ENCODE measurements at regions not wholly inside any gene's neighbourhood (a gene's known extent, or its start where the extent isn't known, plus 50 kb on each side); places are given as distances from the start of the nearest gene placed in this dataset.
"Not testable (repeated sequence)": the region's sequence is repeated elsewhere in the genome, so short reads cannot be mapped to it uniquely, and the experiment has no call there.

- FAIRE-seq, result not testable (repeated sequence)
These were observed 100.7 kb downstream of the GPX5 start for GRCh38 chr6:28626386-28626785.

DNA sequence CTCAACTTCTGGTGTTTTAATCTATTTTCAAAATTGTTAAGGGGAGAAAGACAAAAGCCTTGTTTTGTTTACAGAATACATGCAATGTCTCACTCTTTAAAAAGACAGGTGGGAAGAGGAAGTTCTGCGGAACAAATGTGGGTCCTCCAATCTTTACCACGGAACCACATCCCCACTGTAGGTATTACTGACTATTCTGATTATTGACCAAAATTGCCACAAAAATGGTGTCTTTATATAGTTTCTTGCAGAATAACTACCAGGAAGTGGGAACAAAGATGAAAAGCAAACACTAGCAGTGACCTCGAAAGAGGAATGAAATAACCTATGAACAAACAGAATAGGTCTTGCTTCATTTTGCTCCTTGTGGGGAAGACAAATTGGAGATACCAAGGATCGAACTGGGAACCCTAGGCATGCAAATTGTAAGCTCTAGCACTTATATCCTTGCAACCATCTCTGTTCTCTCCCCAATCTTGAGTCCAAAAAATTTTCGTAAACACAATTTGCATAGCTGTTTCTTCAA lies 106.7 kb downstream of the GPX5 start:
- FAIRE-seq, result no peak

DNA sequence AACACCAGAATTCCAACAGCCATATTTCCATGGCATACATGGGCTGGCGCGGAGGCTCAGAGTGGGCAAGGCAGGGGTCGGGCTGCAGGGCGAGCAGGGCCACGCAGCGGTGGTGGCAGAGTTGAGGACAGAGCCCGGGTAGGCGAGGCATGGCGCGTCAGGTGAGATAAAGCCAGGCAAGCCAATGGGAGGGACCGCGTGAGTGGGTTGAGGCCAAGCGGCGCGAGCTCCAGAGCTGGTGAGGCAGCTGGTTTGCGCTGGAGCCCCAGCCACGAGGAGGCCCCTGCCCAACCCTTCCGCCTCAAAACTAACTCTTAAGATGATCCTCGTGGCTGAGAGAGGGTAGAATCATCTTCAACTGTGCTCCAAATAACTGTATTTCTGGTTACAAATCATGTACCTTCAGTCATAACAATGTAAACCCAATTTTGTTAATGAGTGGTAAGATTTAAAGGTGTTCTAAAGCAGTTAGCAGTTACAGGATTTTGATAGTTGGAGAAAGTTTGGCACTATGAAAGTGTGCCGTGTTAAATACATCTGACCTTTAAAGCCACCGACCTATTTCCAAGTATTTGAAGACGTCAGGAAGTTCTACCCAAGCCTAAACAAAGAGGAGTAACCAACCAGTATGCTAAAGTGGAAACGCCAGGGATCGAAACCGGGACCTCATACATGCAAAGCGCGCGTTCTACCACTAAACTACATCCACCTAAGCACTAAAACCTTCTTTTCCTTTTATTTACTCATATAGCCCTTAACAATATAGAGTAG lies 107.9 kb downstream of the GPX5 start:
- FAIRE-seq, result no peak

DNA sequence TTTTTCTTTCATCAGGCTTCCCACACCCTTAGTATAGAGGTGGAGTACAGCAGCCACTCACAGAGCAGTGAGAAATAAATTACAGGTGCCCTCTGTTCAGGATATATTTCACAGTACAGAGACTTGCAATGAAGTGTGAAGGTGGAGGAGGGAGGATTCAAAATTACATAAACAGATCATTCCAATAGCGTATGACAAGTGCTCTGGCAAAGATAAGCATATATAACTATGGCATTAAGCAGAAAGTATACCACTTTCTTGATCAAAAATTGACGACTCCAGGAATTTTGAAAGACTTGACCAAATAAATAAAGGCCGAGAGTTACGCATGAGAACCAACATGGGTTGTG lies 108.7 kb downstream of the GPX5 start:
- no peak for FAIRE-seq

DNA sequence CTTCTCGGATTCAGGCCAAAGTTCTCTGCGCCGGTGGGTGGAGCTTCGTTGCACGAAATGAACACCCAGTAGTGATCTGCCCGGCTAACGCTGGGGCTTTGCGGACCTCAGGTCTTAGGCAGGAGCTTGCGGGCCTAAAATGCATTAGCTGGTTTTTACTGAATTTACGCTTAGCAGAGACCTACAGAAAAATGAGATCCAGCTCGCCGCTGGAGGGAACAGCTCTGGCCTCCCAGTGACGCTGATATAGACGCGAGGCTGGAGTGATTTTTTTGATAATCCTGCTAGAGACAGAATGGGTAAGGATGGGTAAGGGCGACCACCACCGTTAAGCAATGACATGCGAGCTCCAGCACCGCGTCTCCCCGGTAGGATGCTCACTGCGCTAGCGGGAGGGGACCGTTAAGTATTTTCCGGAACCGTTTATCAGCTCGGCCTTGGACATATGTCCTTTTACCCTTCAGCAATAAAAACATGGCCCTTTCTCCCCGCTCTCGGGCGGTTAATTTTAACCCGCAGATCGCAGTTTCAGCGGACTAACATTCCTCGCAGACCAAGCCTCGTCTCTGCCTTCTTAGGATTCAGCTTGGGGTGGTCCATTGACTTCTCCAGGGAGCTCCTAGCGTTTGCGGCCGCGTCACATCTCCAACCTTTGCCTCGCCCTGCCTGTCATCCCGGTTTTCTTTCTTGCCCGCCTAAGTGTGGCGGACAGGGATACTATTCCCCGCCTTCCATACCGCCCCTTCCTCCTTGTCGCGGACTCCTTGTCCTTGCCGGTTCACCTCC lies 109.3 kb downstream of the GPX5 start:
- peak; percentile 43 for FAIRE-seq

DNA sequence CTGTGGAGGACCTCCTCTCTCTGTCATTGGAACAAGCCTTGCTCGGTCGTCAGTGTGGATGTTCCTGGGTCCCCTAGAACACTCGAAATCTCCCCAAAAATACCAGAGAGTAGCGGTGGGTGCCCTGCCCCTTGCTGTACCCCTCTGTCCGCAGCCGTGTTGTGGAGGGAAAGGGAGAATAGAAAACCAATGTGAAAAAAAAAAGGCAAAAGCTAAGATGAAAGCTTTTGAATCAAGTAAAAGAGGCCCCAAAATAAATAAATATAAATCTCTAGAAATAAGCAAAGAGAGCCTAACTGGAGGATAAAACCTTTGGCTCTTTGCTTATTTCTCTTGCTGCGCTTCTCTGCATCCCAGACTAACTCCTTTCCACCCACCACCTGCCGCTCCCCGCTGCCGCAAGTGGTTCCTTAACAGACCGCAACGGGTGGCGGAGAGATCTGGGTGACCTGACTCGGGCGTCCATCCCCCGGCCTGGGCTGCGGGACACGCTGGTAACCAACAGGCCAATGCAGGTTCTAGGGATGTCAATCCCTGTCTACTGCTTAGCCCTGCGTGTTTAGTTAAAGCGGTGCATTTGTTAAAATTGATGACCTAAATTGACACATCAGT lies 110.0 kb downstream of the GPX5 start:
- no peak for FAIRE-seq

DNA sequence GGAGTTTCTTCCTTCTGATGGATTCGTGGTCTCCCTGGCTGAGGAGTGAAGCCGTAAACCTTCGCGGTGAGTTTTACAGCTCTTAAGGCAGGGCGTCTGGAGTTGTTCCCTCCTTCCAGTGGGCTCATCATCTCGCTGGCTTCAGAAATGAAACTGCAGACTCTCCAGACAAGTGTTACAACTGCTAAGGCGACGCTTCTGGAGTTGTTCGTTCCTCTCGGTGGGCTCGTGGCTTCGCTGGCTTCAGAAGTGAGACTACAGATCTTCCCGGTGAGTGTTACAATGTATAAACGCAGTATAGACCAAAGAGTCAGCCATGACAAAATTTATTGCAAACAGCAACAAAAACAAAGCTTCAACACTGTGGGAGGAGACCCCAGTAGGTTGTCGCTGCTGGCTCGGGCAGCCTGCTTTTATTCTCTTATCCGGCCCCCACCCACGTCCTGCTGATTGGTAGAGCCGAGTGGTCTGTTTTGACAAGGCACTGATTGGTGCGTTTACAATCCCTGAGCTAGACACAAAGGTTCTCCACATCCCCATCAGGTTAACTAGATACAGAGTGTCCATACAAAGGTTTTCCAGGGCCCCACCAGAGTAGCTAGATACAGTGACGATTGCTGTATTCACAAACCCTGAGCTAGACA lies 113.2 kb downstream of the GPX5 start:
- FAIRE-seq, result no peak

DNA sequence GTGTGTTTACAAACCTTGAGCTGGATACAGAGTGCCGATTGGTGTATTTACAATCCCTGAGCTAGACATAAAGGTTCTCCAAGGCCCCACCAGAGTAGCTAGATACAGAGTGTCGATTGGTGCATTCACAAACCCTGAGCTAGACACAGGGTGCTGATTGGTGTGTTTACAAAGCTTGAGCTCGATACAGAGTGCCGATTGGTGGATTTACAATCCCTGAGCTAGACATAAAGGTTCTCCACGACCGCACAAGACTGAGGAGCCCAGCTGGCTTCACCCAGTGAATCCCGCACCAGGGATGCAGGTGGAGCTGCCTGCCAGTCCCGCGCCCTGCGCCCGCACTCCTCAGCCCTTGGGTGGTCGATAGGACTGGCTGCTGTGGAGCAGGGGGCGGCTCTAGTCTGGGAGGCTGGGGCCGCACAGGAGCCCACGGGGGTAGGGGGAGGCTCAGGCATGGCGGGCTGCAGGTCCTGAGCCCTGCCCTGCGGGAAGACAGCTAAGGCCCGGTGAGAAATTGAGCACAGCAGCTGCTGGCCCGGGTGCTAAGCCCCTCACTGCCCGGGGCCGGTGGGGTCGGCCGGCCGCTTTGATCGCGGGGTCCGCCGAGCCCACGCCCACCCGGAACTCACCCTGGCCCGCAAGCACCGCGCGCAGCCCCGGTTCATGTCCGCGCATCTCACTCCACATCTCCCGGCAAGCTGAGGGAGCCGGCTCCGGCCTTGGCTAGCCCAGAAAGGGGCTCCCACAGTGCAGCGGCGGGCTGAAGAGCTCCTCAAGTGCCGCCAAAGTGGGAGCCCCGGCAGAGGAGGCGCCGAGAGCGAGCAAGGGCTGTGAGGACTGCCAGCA lies 114.0 kb downstream of the GPX5 start:
- not testable (repeated sequence) for FAIRE-seq

GRCh38 chr6:28643017-28643740 lies 117.5 kb downstream of the GPX5 start:
- FAIRE-seq, result peak; percentile 86

DNA sequence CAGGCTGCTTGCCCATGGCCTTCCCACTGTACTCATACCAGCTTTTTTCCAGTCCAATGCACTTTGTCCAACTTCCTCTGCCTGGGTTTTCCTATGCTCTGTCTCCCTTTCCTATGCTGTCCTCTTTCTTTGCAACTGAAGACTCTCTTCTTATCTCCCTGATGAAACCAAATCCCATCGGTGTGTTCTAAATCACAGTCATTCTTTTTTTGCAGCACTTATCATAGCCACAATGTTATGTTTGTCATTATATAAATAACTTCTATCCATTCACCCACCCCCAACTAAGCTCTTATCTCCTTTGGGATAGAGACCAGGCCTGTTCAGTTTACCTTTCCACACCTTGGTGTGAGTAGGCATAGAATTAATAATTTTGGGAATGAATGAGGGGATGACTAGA lies 121.0 kb downstream of the GPX5 start:
- no peak for FAIRE-seq

GRCh38 chr6:28648035-28648877 lies 122.6 kb downstream of the GPX5 start:
- no peak for FAIRE-seq

DNA sequence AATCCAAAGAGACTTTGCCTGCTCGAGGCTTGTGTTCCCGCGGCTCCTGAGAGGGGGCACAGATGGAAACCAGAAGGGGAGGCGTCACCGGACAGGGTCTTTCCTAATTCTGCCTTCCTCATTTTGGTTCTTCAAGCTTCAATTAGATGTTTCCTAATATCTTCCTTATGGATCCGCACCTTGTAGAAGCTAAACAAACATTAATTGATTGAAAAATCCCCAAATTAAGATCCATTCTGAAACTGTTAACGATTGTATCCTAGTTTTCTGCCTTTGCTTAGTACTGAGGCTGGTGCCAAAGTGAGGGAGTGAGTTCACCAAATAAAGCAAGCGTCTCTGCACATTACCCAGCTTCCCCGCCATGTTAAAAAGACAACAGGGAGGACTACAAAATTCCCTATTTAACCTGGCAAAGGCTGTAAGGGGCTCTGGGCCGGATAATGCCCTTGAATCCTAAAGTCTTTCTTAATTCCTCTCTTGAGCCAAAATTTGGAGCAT lies 123.2 kb downstream of the GPX5 start:
- FAIRE-seq, result no peak

DNA sequence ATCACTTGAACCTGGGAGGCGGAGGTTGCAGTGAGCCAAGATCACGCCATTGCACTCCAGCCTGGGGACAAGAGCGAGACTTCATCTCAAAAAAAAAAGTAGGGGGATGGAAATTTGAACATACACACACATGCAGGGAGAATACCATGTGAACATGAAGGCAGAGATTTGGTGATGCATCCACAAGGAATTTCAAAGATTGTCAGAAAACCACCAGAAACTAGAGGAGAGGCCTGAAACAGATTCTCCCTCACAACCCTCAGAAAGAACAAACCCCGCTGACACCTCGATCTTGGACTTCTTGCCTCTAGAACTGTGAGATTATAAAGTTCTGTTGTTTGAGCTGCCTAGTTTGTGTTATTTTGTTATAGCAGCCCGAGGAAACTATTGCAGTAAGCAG lies 125.5 kb downstream of the GPX5 start:
- no peak for FAIRE-seq

- no peak for FAIRE-seq
These were observed 128.2 kb downstream of the GPX5 start for GRCh38 chr6:28653876-28654275.

- FAIRE-seq, result no peak
These were observed 129.5 kb downstream of the GPX5 start for GRCh38 chr6:28655164-28655563.

DNA sequence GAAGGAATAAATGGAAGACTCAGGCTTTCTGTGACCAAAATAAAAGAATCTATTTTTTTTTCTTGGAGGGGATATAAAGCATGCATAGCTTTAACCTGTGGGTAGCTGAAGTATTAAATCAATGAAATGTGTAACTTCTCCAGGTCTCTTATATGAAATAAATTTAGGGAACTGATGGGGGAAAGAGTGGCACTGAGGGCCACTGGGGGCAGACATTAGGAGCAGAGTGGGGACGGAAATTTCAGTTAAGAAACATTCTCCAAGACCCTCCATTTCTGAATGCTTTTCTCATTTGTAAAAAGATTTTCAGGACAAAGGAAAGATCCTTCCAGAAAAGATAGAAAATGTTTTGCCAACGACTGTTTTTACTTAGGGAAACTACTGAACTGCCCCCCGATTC lies 131.0 kb downstream of the GPX5 start:
- FAIRE-seq, result no peak

- no peak for FAIRE-seq
These were observed 131.7 kb downstream of the GPX5 start for GRCh38 chr6:28657381-28657768.

GRCh38 chr6:28657769-28658465 lies 132.2 kb downstream of the GPX5 start:
- peak; percentile 25 for FAIRE-seq

GRCh38 chr6:28658475-28659249 lies 133.0 kb downstream of the GPX5 start:
- peak; percentile 29 for FAIRE-seq
